ENCODE measurements at regions not wholly inside any gene's neighbourhood (a gene's known extent, or its start where the extent isn't known, plus 50 kb on each side); places are given as distances from the start of the nearest gene placed in this dataset.

DNA sequence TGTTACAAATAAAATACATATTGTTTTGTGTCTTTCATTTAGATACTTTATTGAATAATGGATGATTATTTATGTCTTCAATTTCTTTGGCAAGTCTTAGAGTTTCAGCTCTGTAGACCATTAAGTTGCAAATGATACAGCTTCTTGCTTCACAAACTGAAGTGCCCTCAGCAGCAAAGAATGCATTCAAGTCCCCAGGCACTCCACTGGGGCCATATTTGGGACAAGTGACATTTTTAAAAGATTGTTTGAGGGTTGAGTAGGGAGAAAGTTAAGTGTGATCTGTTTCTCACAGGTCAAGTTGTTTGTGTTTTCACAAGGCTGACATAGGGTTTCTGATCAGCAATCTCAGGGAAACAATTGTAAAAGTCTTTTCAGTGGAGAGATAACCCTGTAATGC is 400.7 kb downstream of the PLA2G4A start:
- TF ChIP-seq, protein P1, sequence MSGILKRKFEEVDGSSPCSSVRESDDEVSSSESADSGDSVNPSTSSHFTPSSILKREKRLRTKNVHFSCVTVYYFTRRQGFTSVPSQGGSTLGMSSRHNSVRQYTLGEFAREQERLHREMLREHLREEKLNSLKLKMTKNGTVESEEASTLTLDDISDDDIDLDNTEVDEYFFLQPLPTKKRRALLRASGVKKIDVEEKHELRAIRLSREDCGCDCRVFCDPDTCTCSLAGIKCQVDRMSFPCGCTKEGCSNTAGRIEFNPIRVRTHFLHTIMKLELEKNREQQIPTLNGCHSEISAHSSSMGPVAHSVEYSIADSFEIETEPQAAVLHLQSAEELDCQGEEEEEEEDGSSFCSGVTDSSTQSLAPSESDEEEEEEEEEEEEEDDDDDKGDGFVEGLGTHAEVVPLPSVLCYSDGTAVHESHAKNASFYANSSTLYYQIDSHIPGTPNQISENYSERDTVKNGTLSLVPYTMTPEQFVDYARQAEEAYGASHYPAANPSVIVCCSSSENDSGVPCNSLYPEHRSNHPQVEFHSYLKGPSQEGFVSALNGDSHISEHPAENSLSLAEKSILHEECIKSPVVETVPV (CRISPR knock-in tag; IDR thresholded peaks at IDR 0.05), result no peak
- TF ChIP-seq SNAI2 (CRISPR knock-in tag; IDR thresholded peaks at IDR 0.05), result no peak
- no peak for TF ChIP-seq ZFP3 (CRISPR knock-in tag; IDR thresholded peaks at IDR 0.05)
- TF ChIP-seq PPARA (CRISPR knock-in tag; IDR thresholded peaks at IDR 0.05; ENCODE audit: borderline replicate concordance), result no peak
- no peak for TF ChIP-seq ARNTL (CRISPR knock-in tag; IDR thresholded peaks at IDR 0.05; ENCODE audit: borderline replicate concordance, low read depth)
- no peak for TF ChIP-seq ISL1 (CRISPR knock-in tag; IDR thresholded peaks at IDR 0.05)

Measured in SK-N-SH treated with all-trans-retinoic acid at 6 μM for 48 hours (cell line).